BLaER1 treated with 17β-estradiol and CSF1 and Interleukin-3, amounts not matched to agents 10 nM and 100 nM (cell line): ENCODE measurements at regions not wholly inside any gene's neighbourhood (a gene's known extent, or its start where the extent isn't known, plus 50 kb on each side); places are given as distances from the start of the nearest gene placed in this dataset.

Experiments
- H3K27ac ChIP-seq, 11 experiments: shearing (Covaris generic); formaldehyde crosslinking; 2 replicates each; pipeline ENCODE4 v1.8.1; 2022
- H3K27me3 ChIP-seq, 11 experiments: shearing (Covaris generic); formaldehyde crosslinking; 2 replicates each; pipeline ENCODE4 v1.8.1; 2022
- H3K36me3 ChIP-seq, 11 experiments: shearing (Covaris generic); formaldehyde crosslinking; 2 replicates each; pipeline ENCODE4 v1.8.1; 2022
- H3K4me1 ChIP-seq, 10 experiments: shearing (Covaris generic); formaldehyde crosslinking; 2 replicates each; pipeline ENCODE4 v1.8.1; 2022
- H3K4me2 ChIP-seq, 11 experiments: shearing (Covaris generic); formaldehyde crosslinking; 2 replicates each; pipeline ENCODE4 v1.8.1; 2022
- H3K4me3 ChIP-seq, 10 experiments: shearing (Covaris generic); formaldehyde crosslinking; 2 replicates each; pipeline ENCODE4 v1.8.1; 2022
- H3K9ac ChIP-seq, 11 experiments: shearing (Covaris generic); formaldehyde crosslinking; 2 replicates each; pipeline ENCODE4 v1.8.1; 2022
- H3K9me3 ChIP-seq, 11 experiments: shearing (Covaris generic); formaldehyde crosslinking; replicated peaks in 1 of 11; 2 replicates each; pipeline ENCODE4 v1.8.1; 2022
- H4K20me1 ChIP-seq, 11 experiments: shearing (Covaris generic); formaldehyde crosslinking; 2 replicates each; pipeline ENCODE4 v1.8.1; 2022
- Cebpa-rat ChIP-seq, 11 experiments: shearing (Covaris generic); IDR thresholded peaks; 2 replicates each; pipeline ENCODE4 v1.8.1; 2022

- Histone ChIP-seq H3K27ac (no peak overlapping the region), H3K4me3 (no peak overlapping the region), H3K27me3 (no peaks in the 10 kb centered on the region)
These were observed 90.6 kb downstream of the TTC32 start for GRCh38 chr2:19811186-19811585.

GRCh38 chr2:19810637-19811036 lies 91.1 kb downstream of the TTC32 start:
- no peak for TF ChIP-seq Cebpa-rat (IDR thresholded peaks at IDR 0.05)
- Histone ChIP-seq H3K27me3 (no peaks in the 10 kb centered on the region), H3K4me2 (peak overlapping the region in 6 of 11 experiments; percentile 5 to 30 (median 14); a peak in 5 of 22 replicates), H3K9ac (no peak overlapping the region), H3K27ac (no peak overlapping the region), H4K20me1 (no peaks in the 10 kb centered on the region), H3K36me3 (no peaks in the 10 kb centered on the region), H3K9me3 (no peaks in the 10 kb centered on the region), H3K4me1 (peaks cover 0 to 9% (median 6%) of the 10 kb centered on the region in 10 experiments; a peak in 8 of 20 replicates), H3K4me3 (no peak overlapping the region)

More at GRCh38 chr2:19811186-19811585, 90.6 kb downstream of the TTC32 start:
- H4K20me1 ChIP-seq: no peaks in the 10 kb centered on the region
- H3K4me2 ChIP-seq: no peak overlapping the region
- no peaks in the 10 kb centered on the region for H3K9me3 ChIP-seq
- H3K36me3 ChIP-seq: no peaks in the 10 kb centered on the region
- H3K9ac ChIP-seq: no peak overlapping the region
- H3K4me1 ChIP-seq: peaks cover 0 to 9% (median 6%) of the 10 kb centered on the region in 10 experiments; a peak in 8 of 20 replicates
- no peak for TF ChIP-seq Cebpa-rat (IDR thresholded peaks at IDR 0.05)

- Histone ChIP-seq H3K9ac (no peak overlapping the region), H3K27me3 (no peaks in the 10 kb centered on the region), H3K27ac (no peak overlapping the region), H3K4me1 (peaks cover 0 to 9% (median 6%) of the 10 kb centered on the region in 10 experiments; a peak in 8 of 20 replicates), H3K9me3 (no peaks in the 10 kb centered on the region), H3K4me3 (no peak overlapping the region), H3K4me2 (peak overlapping the region in 7 of 11 experiments; percentile 5 to 30 (median 17); a peak in 5 of 22 replicates), H3K36me3 (no peaks in the 10 kb centered on the region), H4K20me1 (no peaks in the 10 kb centered on the region)
- no peak for TF ChIP-seq Cebpa-rat (IDR thresholded peaks at IDR 0.05)
These were observed 91.6 kb downstream of the TTC32 start for GRCh38 chr2:19810148-19810547.

- Histone ChIP-seq H3K27ac (no peak overlapping the region), H3K4me2 (no peak overlapping the region), H3K4me3 (no peak overlapping the region), H4K20me1 (no peaks in the 10 kb centered on the region), H3K9ac (no peak overlapping the region), H3K9me3 (no peaks in the 10 kb centered on the region), H3K36me3 (no peaks in the 10 kb centered on the region), H3K4me1 (peaks cover 0 to 9% (median 6%) of the 10 kb centered on the region in 10 experiments; a peak in 8 of 20 replicates), H3K27me3 (no peaks in the 10 kb centered on the region)
- no peak for TF ChIP-seq Cebpa-rat (IDR thresholded peaks at IDR 0.05)
These were observed 92.6 kb downstream of the TTC32 start for GRCh38 chr2:19809206-19809605.

- peaks cover 0 to 9% (median 6%) of the 10 kb centered on the region in 10 experiments; a peak in 8 of 20 replicates for H3K4me1 ChIP-seq
- no peak overlapping the region for H3K9ac ChIP-seq
- no peak overlapping the region for H3K27ac ChIP-seq
- H3K36me3 ChIP-seq: no peaks in the 10 kb centered on the region
- H3K4me2 ChIP-seq: no peak overlapping the region
- no peak for TF ChIP-seq Cebpa-rat (IDR thresholded peaks at IDR 0.05)
- H3K9me3 ChIP-seq: no peaks in the 10 kb centered on the region
- H3K27me3 ChIP-seq: no peaks in the 10 kb centered on the region
- no peaks in the 10 kb centered on the region for H4K20me1 ChIP-seq
- no peak overlapping the region for H3K4me3 ChIP-seq
These were observed 93.9 kb downstream of the TTC32 start for GRCh38 chr2:19807866-19808265.

GRCh38 chr2:19807346-19807745 lies 94.4 kb downstream of the TTC32 start:
- Histone ChIP-seq H3K9ac (no peak overlapping the region), H3K4me3 (no peak overlapping the region), H3K36me3 (no peaks in the 10 kb centered on the region), H3K4me1 (peaks cover 0 to 9% (median 6%) of the 10 kb centered on the region in 10 experiments; a peak in 8 of 20 replicates), H4K20me1 (no peaks in the 10 kb centered on the region), H3K27ac (no peak overlapping the region), H3K9me3 (no peaks in the 10 kb centered on the region), H3K27me3 (no peaks in the 10 kb centered on the region), H3K4me2 (no peak overlapping the region)
- TF ChIP-seq Cebpa-rat (IDR thresholded peaks at IDR 0.05): no peak

- Histone ChIP-seq H3K9me3 (no peaks in the 10 kb centered on the region), H3K9ac (no peak overlapping the region), H3K4me2 (no peak overlapping the region), H3K36me3 (no peaks in the 10 kb centered on the region), H4K20me1 (no peaks in the 10 kb centered on the region), H3K4me1 (peaks cover 0 to 9% (median 6%) of the 10 kb centered on the region in 10 experiments; a peak in 8 of 20 replicates), H3K27ac (no peak overlapping the region), H3K27me3 (no peaks in the 10 kb centered on the region), H3K4me3 (no peak overlapping the region)
- TF ChIP-seq Cebpa-rat (IDR thresholded peaks at IDR 0.05): no peak
These were observed 95.2 kb downstream of the TTC32 start for GRCh38 chr2:19806591-19806990.

- Histone ChIP-seq H3K9me3 (no peaks in the 10 kb centered on the region), H3K27ac (no peak overlapping the region), H3K4me3 (no peak overlapping the region), H3K36me3 (no peaks in the 10 kb centered on the region), H3K4me1 (peaks cover 0 to 9% (median 6%) of the 10 kb centered on the region in 10 experiments; a peak in 8 of 20 replicates), H3K4me2 (no peak overlapping the region), H3K27me3 (no peaks in the 10 kb centered on the region), H4K20me1 (no peaks in the 10 kb centered on the region), H3K9ac (no peak overlapping the region)
- no peak for TF ChIP-seq Cebpa-rat (IDR thresholded peaks at IDR 0.05)
These were observed 95.7 kb downstream of the TTC32 start for GRCh38 chr2:19806131-19806530.

- no peaks in the 10 kb centered on the region for H3K36me3 ChIP-seq
- H4K20me1 ChIP-seq: no peaks in the 10 kb centered on the region
- H3K4me3 ChIP-seq: no peak overlapping the region
- no peak for TF ChIP-seq Cebpa-rat (IDR thresholded peaks at IDR 0.05)
- peak overlapping the region in 1 of 11 experiments; percentile 2; a peak in 1 of 22 replicates for H3K4me2 ChIP-seq
- H3K27ac ChIP-seq: no peak overlapping the region
- H3K9me3 ChIP-seq: no peaks in the 10 kb centered on the region
- H3K4me1 ChIP-seq: peaks cover 0 to 5% (median 4%) of the 10 kb centered on the region in 10 experiments; a peak in 8 of 20 replicates
- no peak overlapping the region for H3K9ac ChIP-seq
- H3K27me3 ChIP-seq: no peaks in the 10 kb centered on the region
These were observed 96.5 kb downstream of the TTC32 start for GRCh38 chr2:19805266-19805665.

GRCh38 chr2:19804639-19805260 lies 97.0 kb downstream of the TTC32 start:
- Histone ChIP-seq H3K27me3 (no peaks in the 10 kb centered on the region), H4K20me1 (no peaks in the 10 kb centered on the region), H3K4me3 (no peak overlapping the region), H3K4me2 (peak overlapping the region in 1 of 11 experiments; percentile 2; a peak in 1 of 22 replicates), H3K9me3 (no peaks in the 10 kb centered on the region), H3K36me3 (no peaks in the 10 kb centered on the region), H3K9ac (no peak overlapping the region), H3K27ac (no peak overlapping the region), H3K4me1 (peaks cover 0 to under 1% (median 0%) of the 10 kb centered on the region in 10 experiments; a peak in 3 of 20 replicates)
- no peak for TF ChIP-seq Cebpa-rat (IDR thresholded peaks at IDR 0.05)
